Tibial nerve (tissue), 4 donors: ENCODE measurements at regions not wholly inside any gene's neighbourhood (a gene's known extent, or its start where the extent isn't known, plus 50 kb on each side); places are given as distances from the start of the nearest gene placed in this dataset.

Source experiments
- DNase-seq, 2 donors: peaks; one replicate each; pipeline ENCODE4 v3.0.0-alpha.2; 2019; ENCODE audit warnings: low spot score in 2 of 2
- H3K27ac ChIP-seq, 4 donors: fragments of 200-600 bp; sonication (generic) in 3 of 4; one replicate each; pipeline ENCODE4 v1.5.1; 2017 to 2019; ENCODE audit warnings: mild to moderate bottlenecking in 1 of 4
- H3K27me3 ChIP-seq, 2 donors: fragments of 200-600 bp; sonication (generic) in 1 of 2; one replicate each; pipeline versions ENCODE4 v1.5.1 to v1.6.0; 2017 to 2019
- H3K36me3 ChIP-seq, 3 donors: fragments of 200-600 bp; sonication (generic); one replicate each; pipeline ENCODE4 v1.5.1; 2018 to 2019
- H3K4me1 ChIP-seq, 4 donors: fragments of 200-600 bp; sonication (generic) in 3 of 4; one replicate each; pipeline ENCODE4 v1.5.1; 2017 to 2019
- H3K4me3 ChIP-seq, 4 donors: fragments of 200-600 bp; sonication (generic) in 3 of 4; one replicate each; pipeline ENCODE4 v1.5.1; 2017 to 2019; ENCODE audit warnings: mild to moderate bottlenecking in 1 of 4, moderate library complexity in 1 of 4
- H3K9me3 ChIP-seq, 4 donors: fragments of 200-600 bp; sonication (generic) in 3 of 4; one replicate each; pipeline ENCODE4 v1.5.1; 2017 to 2019
- CTCF ChIP-seq, 5 experiments: fragments of 200-600 bp in 3 of 5; fragments of 450-650 bp in 2 of 5; sonication (generic) in 3 of 5; IDR thresholded peaks; one replicate each; pipeline ENCODE4 v1.5.1; 2016 to 2019; ENCODE audit warnings: antibody characterized with exemption in 5 of 5, mild to moderate bottlenecking in 3 of 5, moderate library complexity in 2 of 5
- EP300 ChIP-seq, 2 donors: sonication (generic); formaldehyde crosslinking; IDR thresholded peaks; one replicate each; pipeline ENCODE4 v1.6.1; 2017; ENCODE audit warnings: antibody characterized with exemption in 2 of 2, mild to moderate bottlenecking in 1 of 2
- POLR2A ChIP-seq, 2 donors: fragments of 450-650 bp; IDR thresholded peaks; one replicate each; pipeline ENCODE4 v1.6.1; 2017; ENCODE audit warnings: antibody characterized with exemption in 2 of 2, mild to moderate bottlenecking in 2 of 2, moderate library complexity in 2 of 2
- WGBS, 2 donors: methylation state at CpG; one replicate each; pipeline ENCODE4 v1.1.5; 2018; 5-methylcytosine and 5-hydroxymethylcytosine counted together

GRCh38 chr18:56127322-56128099, 510.9 kb downstream of the TXNL1 start:
- Histone ChIP-seq H3K4me1 (peaks cover 0 to 11% (median 0%) of the 10 kb centered on the region in 4 donors), H3K36me3 (no peaks in the 10 kb centered on the region), H3K27me3 (no peaks in the 10 kb centered on the region), H3K4me3 (no peak overlapping the region), H3K27ac (peak overlapping the region in 1 of 4 donors; percentile 36), H3K9me3 (no peaks in the 10 kb centered on the region)
- DNase-seq: no peak
- WGBS, 2 donors: 77 to 80% methylated on average over 5 of the region's 5 CpGs
- TF ChIP-seq EP300 (IDR thresholded peaks at IDR 0.05): no peak
- TF ChIP-seq POLR2A (IDR thresholded peaks at IDR 0.05): no peak
- TF ChIP-seq CTCF (IDR thresholded peaks at IDR 0.05): no peak

DNA sequence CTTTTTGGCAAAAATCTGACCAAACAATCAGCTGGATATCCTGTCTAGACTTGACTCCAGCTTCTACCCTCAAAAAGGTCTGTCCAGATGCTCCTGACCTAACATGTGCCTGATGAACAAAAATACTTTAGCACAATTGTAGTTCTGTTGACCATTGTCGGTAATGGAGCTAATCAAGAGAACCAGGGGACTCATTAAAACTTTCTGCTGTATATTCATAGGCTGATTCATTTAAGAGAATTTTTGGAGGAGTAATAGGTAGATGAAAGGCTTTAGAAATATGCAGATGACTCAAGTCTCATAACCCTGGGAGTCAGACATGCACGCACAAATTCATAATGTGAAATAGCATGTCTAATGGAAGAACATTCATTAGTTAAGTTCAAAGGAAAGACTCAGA, 514.2 kb downstream of the TXNL1 start:
- Histone ChIP-seq H3K36me3 (no peaks in the 10 kb centered on the region), H3K4me1 (peaks cover 0 to 11% (median 0%) of the 10 kb centered on the region in 4 donors), H3K27me3 (no peaks in the 10 kb centered on the region), H3K27ac (no peak overlapping the region), H3K9me3 (no peaks in the 10 kb centered on the region), H3K4me3 (no peak overlapping the region)
- 58 to 66% methylated on average over 2 of the region's 2 CpGs for WGBS, 2 donors
- TF ChIP-seq POLR2A (IDR thresholded peaks at IDR 0.05): no peak
- TF ChIP-seq EP300 (IDR thresholded peaks at IDR 0.05): no peak
- TF ChIP-seq CTCF (IDR thresholded peaks at IDR 0.05): no peak
- DNase-seq: no peak

GRCh38 chr18:56121669-56122068, 516.7 kb downstream of the TXNL1 start:
- Histone ChIP-seq H3K27me3 (no peaks in the 10 kb centered on the region), H3K9me3 (no peaks in the 10 kb centered on the region), H3K4me3 (no peak overlapping the region), H3K27ac (no peak overlapping the region), H3K4me1 (no peaks in the 10 kb centered on the region), H3K36me3 (no peaks in the 10 kb centered on the region)
- WGBS, 2 donors: 89 to 92% methylated on average over 1 of the region's 1 CpG
- DNase-seq: no peak
- TF ChIP-seq POLR2A (IDR thresholded peaks at IDR 0.05): no peak
- no peak for TF ChIP-seq EP300 (IDR thresholded peaks at IDR 0.05)
- TF ChIP-seq CTCF (IDR thresholded peaks at IDR 0.05): no peak

- 93 to 98% methylated on average over 3 of the region's 3 CpGs for WGBS, 2 donors
- DNase-seq: no peak
- Histone ChIP-seq H3K27ac (no peak overlapping the region), H3K4me1 (no peaks in the 10 kb centered on the region), H3K36me3 (no peaks in the 10 kb centered on the region), H3K9me3 (no peaks in the 10 kb centered on the region), H3K27me3 (no peaks in the 10 kb centered on the region), H3K4me3 (no peak overlapping the region)
- TF ChIP-seq POLR2A (IDR thresholded peaks at IDR 0.05): no peak
- TF ChIP-seq CTCF (IDR thresholded peaks at IDR 0.05): no peak
- no peak for TF ChIP-seq EP300 (IDR thresholded peaks at IDR 0.05)
Measured at GRCh38 chr18:56120782-56121181, 517.6 kb downstream of the TXNL1 start.

DNA sequence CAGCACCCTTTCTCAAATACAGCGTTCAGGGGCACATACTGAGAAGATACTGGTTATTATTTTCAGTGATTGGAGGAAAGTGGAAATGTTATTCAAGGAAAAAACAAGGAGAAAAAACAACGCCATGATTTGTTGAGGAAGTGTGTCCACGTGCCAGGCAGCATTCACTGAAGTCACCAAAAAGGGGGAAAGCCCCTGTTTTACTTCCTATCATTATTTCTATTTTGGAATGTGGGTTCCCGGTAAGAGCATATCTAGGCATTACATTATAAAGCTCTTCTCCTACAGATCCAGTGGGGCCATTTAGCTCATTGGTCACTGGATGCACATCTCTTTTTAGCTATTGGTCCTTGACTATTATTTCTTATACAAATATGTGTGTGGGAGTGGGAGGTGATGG, 518.7 kb downstream of the TXNL1 start:
- H3K9me3 ChIP-seq: no peaks in the 10 kb centered on the region
- no peak for TF ChIP-seq POLR2A (IDR thresholded peaks at IDR 0.05)
- no peak for TF ChIP-seq CTCF (IDR thresholded peaks at IDR 0.05)
- TF ChIP-seq EP300 (IDR thresholded peaks at IDR 0.05): no peak
- H3K4me1 ChIP-seq: no peaks in the 10 kb centered on the region
- H3K27me3 ChIP-seq: no peaks in the 10 kb centered on the region
- no peak overlapping the region for H3K27ac ChIP-seq
- DNase-seq: no peak
- WGBS, 2 donors: 79 to 88% methylated on average over 4 of the region's 4 CpGs
- no peak overlapping the region for H3K4me3 ChIP-seq
- no peaks in the 10 kb centered on the region for H3K36me3 ChIP-seq
